Hepatocyte (in vitro differentiated cells): ENCODE measurements at regions not wholly inside any gene's neighbourhood (a gene's known extent, or its start where the extent isn't known, plus 50 kb on each side); places are given as distances from the start of the nearest gene placed in this dataset.

Source experiments
- DNase-seq: peaks from one replicate; pipeline ENCODE4 v3.0.0-alpha.2; 2016; ENCODE audit warnings: low spot score
- H2AFZ ChIP-seq: fragments of 200-600 bp; sonication (generic); 2 replicates; pipeline ENCODE4 v1.6.0; 2016; ENCODE audit warnings: antibody characterized with exemption, mild to moderate bottlenecking
- H3K27ac ChIP-seq: fragments of 200-600 bp; sonication (generic); 2 replicates; pipeline ENCODE4 v1.5.1; 2016; ENCODE audit warnings: mild to moderate bottlenecking
- H3K27me3 ChIP-seq: fragments of 200-600 bp; sonication (generic); 2 replicates; pipeline ENCODE4 v1.6.1; 2016
- H3K36me3 ChIP-seq: fragments of 200-600 bp; sonication (generic); replicated peaks from 2 replicates; pipeline ENCODE4 v1.5.1; 2016; ENCODE audit warnings: low read depth; ENCODE audit not compliant: insufficient read depth
- H3K4me1 ChIP-seq: fragments of 200-600 bp; sonication (generic); 2 replicates; pipeline ENCODE4 v1.5.1; 2016; ENCODE audit warnings: mild to moderate bottlenecking, moderate library complexity; ENCODE audit not compliant: insufficient read depth
- H3K4me2 ChIP-seq: fragments of 200-600 bp; sonication (generic); 2 replicates; pipeline ENCODE4 v1.6.0; 2016
- H3K4me3 ChIP-seq: fragments of 200-600 bp; sonication (generic); 2 replicates; pipeline ENCODE4 v1.5.1; 2016; ENCODE audit warnings: mild to moderate bottlenecking
- H3K79me2 ChIP-seq: fragments of 200-600 bp; sonication (generic); 2 replicates; pipeline ENCODE4 v1.6.0; 2017; ENCODE audit warnings: mild to moderate bottlenecking
- H3K9me2 ChIP-seq: fragments of 200-600 bp; sonication (generic); replicated peaks from 2 replicates; pipeline ENCODE4 v1.6.0; 2017; ENCODE audit warnings: mild to moderate bottlenecking; ENCODE audit not compliant: insufficient read depth
- H3K9me3 ChIP-seq: fragments of 200-600 bp; sonication (generic); 2 replicates; pipeline ENCODE4 v1.5.1; 2016; ENCODE audit warnings: low read depth, mild to moderate bottlenecking
- H4K20me1 ChIP-seq: fragments of 200-600 bp; sonication (generic); 2 replicates; pipeline ENCODE4 v1.6.0; 2016; ENCODE audit warnings: mild to moderate bottlenecking; ENCODE audit not compliant: insufficient read depth, poor library complexity, severe bottlenecking
- CTCF ChIP-seq: fragments of 200-600 bp; sonication (generic); IDR thresholded peaks from 2 replicates; pipeline ENCODE4 v1.5.1; 2016; ENCODE audit warnings: antibody characterized with exemption, mild to moderate bottlenecking; ENCODE audit not compliant: poor library complexity
- EZH2 ChIP-seq: fragments of 200-600 bp; sonication (generic); IDR thresholded peaks from 2 replicates; pipeline ENCODE4 v1.6.1; 2016; ENCODE audit warnings: antibody characterized with exemption, mild to moderate bottlenecking, borderline replicate concordance
- EZH2phosphoT487 ChIP-seq: fragments of 200-600 bp; sonication (generic); IDR thresholded peaks from one replicate; pipeline ENCODE4 v1.6.1; 2018; ENCODE audit warnings: antibody characterized with exemption, mild to moderate bottlenecking, low read depth, moderate library complexity; ENCODE audit not compliant: unreplicated experiment, severe bottlenecking
- WGBS: methylation state at CpG from one replicate; pipeline ENCODE4 v1.1.6; 2016; ENCODE audit warnings: low lambda C conversion rate; ENCODE audit errors: missing lambda C conversion rate; 5-methylcytosine and 5-hydroxymethylcytosine counted together

- peak overlapping the region; percentile 66 for H3K27ac ChIP-seq
- H3K4me2 ChIP-seq = no peak overlapping the region
Observed at GRCh38 chr10:30127120-30127541, 67.7 kb upstream of the JCAD start.

GRCh38 chr10:30125496-30125895 is 66.1 kb upstream of the JCAD start:
- H3K4me2 ChIP-seq = no peak overlapping the region
- H4K20me1 ChIP-seq = no peaks in the 10 kb centered on the region
- no peak for TF ChIP-seq EZH2
- no peak for TF ChIP-seq EZH2phosphoT487
- no peak for TF ChIP-seq CTCF
- no peak overlapping the region for H2AFZ ChIP-seq
- no peaks in the 10 kb centered on the region for H3K4me1 ChIP-seq
- no peaks in the 10 kb centered on the region for H3K36me3 ChIP-seq
- no peaks in the 10 kb centered on the region for H3K9me2 ChIP-seq
- no peak overlapping the region for H3K27ac ChIP-seq
- no peaks in the 10 kb centered on the region for H3K79me2 ChIP-seq
- 92% methylated on average over 2 of the region's 2 CpGs for WGBS
- no peaks in the 10 kb centered on the region for H3K27me3 ChIP-seq
- no peak for DNase-seq
- no peaks in the 10 kb centered on the region for H3K9me3 ChIP-seq
- no peak overlapping the region for H3K4me3 ChIP-seq

More at GRCh38 chr10:30127120-30127541, 67.7 kb upstream of the JCAD start:
- Histone ChIP-seq H3K4me3 (no peak overlapping the region), H3K9me2 (no peaks in the 10 kb centered on the region), H3K79me2 (no peaks in the 10 kb centered on the region), H4K20me1 (no peaks in the 10 kb centered on the region), H3K9me3 (no peaks in the 10 kb centered on the region), H3K36me3 (no peaks in the 10 kb centered on the region), H2AFZ (no peak overlapping the region), H3K27me3 (no peaks in the 10 kb centered on the region), H3K4me1 (no peaks in the 10 kb centered on the region)
- no peak for TF ChIP-seq CTCF
- no peak for TF ChIP-seq EZH2
- no peak for TF ChIP-seq EZH2phosphoT487
- WGBS = 81% methylated on average over 10 of the region's 10 CpGs
- peak; percentile 23 for DNase-seq

GRCh38 chr10:30124704-30125103 is 65.3 kb upstream of the JCAD start:
- Histone ChIP-seq H3K4me1 (no peaks in the 10 kb centered on the region), H3K9me3 (no peaks in the 10 kb centered on the region), H3K4me2 (no peak overlapping the region), H3K9me2 (no peaks in the 10 kb centered on the region), H3K27me3 (no peaks in the 10 kb centered on the region), H3K79me2 (no peaks in the 10 kb centered on the region), H3K27ac (no peak overlapping the region), H2AFZ (no peak overlapping the region), H4K20me1 (no peaks in the 10 kb centered on the region), H3K36me3 (no peaks in the 10 kb centered on the region), H3K4me3 (no peak overlapping the region)
- 92% methylated on average over 6 of the region's 6 CpGs for WGBS
- no peak for DNase-seq
- no peak for TF ChIP-seq CTCF
- TF ChIP-seq EZH2phosphoT487 = no peak
- no peak for TF ChIP-seq EZH2

GRCh38 chr10:30121401-30121800 is 62.0 kb upstream of the JCAD start:
- H3K9me3 ChIP-seq = no peaks in the 10 kb centered on the region

More at GRCh38 chr10:30121401-30121800, 62.0 kb upstream of the JCAD start:
- TF ChIP-seq EZH2 (no peak), EZH2phosphoT487 (no peak), CTCF (no peak)
- H3K27me3 ChIP-seq = no peaks in the 10 kb centered on the region
- H3K27ac ChIP-seq = no peak overlapping the region
- H3K4me3 ChIP-seq = no peak overlapping the region
- no peak overlapping the region for H2AFZ ChIP-seq
- H3K9me2 ChIP-seq = no peaks in the 10 kb centered on the region
- H3K4me1 ChIP-seq = no peaks in the 10 kb centered on the region
- 35% methylated on average over 2 of the region's 2 CpGs for WGBS
- no peak for DNase-seq
- no peaks in the 10 kb centered on the region for H3K36me3 ChIP-seq
- H3K4me2 ChIP-seq = no peak overlapping the region
- H4K20me1 ChIP-seq = no peaks in the 10 kb centered on the region
- no peaks in the 10 kb centered on the region for H3K79me2 ChIP-seq
